Fibroblast of peridontal ligament (primary cell): ENCODE measurements at regions not wholly inside any gene's neighbourhood (a gene's known extent, or its start where the extent isn't known, plus 50 kb on each side); places are given as distances from the start of the nearest gene placed in this dataset.

Experiments used
- DNase-seq: peaks from one replicate; pipeline ENCODE4 v3.0.0-alpha.2; 2010; ENCODE audit errors: extremely low read depth

DNA sequence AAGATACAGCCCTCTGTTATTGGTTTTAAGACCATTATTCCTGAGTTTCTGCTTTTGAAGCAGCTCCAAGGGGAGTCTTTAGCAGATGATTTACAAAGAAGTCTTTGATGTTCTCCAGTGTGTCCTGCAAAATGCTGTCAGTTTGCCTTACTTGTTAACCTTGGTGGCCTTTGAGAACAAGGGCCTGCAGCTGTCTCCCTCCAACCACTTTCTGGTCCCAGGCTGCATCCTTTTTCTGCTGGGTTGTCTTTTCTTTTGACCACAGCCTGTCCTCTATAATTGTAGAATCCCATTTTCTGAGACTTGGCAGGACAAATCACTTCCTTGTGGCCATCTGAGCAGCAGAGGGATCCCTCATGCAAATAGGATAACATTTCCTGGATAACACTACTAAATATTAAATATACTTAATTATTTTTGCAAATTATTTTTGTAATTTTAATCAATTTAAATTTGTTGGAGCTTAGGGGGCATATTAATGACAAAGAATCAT, 281.4 kb downstream of the DMRT2 start:
- no peak for DNase-seq

- DNase-seq: no peak
These were observed 282.0 kb downstream of the DMRT2 start for GRCh38 chr9:1332156-1332555.

GRCh38 chr9:1335174-1335573, 285.0 kb downstream of the DMRT2 start:
- no peak for DNase-seq

GRCh38 chr9:1337169-1337568, 287.0 kb downstream of the DMRT2 start:
- DNase-seq: no peak

DNA sequence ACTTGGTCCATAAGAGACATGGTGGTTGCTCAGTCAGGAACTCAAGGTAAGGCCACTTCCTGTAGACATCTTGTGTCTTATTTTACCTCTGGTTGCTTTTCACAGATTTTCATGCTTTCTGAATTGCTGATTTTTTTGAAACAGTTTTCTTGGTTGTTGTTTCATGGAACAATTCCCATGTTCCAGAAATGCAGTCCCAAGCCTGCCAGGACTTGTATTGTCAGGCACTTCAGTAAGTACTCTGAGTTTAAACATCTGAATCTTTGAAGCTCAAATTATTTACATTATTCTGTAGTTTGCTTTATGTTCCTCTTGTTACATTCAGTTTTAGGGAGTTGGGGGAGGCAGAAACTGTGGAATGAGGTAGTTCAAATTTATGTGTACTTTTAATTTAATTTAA, 290.2 kb downstream of the DMRT2 start:
- no peak for DNase-seq

DNA sequence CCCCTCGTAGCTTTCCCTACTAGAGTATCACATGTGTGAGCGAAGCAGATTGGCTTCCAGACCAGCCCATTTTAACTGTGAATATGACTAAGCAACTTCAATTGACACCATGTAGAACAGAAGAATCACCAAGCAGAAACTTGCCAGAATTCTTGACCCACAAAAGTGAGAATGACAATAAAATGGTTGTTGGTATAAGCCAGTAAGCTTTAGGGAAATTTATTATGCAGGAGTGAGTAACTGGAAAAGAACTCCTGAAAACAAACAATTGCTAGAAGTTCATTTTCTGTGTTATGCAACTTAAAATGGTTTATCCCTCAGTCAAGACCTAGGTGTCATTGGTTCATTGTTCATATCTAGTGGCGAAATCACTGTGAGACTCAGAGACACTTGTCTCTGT, 303.1 kb downstream of the DMRT2 start:
- no peak for DNase-seq

DNA sequence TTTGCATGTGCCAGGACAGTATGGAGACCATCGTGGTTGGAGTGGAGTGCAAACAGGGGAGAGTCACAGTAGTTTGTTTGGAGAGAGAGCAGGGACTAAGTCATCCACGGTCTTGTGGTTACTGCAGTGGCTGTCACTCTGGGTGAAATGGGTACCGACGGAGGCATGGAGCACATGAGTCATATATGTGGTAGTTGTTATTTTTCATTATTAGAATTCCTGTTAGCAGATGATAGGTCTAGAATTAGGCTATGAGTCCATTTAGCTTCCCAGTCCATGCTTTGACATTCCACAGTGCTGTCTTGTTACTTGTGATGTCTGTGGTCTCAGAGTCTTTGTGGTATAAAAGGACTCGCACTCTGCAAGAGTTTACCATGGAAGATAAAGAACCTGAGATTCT, 303.9 kb downstream of the DMRT2 start:
- DNase-seq: no peak

DNA sequence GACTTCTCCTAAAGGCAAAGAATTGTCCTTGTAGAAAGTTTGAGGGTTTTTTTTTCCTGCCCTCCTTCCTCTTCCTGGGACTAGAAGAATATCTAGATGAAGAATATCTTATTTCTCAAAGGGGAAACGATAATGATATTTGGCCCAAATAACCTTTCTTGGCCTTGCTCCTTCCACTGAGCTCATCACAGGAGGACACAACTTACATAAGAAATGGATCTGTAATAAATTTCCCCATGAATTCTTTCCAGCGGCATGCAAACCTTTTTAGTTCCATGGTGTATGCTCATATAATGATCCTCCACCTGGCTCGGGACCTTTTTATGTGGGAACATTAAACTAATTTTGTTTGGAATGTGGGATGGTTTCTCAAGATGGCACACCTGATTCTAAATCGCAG, 304.4 kb downstream of the DMRT2 start:
- no peak for DNase-seq

DNA sequence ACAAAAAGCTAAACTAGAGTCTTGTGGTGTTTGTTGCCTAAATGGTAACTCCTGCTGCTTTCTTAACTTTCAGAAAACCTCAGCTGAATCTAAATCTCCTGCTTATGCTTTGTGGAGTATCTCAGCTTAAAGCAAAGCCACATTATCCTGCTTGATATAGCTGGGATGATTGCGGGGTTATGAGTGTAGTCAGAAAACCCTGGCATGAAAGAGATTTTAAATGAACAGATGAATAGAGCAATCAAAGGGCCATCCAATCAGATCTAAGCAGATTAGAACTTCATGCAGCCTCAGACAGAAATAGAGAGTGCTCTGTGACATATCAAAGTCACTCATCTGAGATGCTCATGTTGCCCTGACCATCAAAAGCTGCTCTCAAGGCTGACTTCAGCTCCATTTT, 305.5 kb downstream of the DMRT2 start:
- DNase-seq: no peak

- DNase-seq: no peak
These were observed 312.7 kb downstream of the DMRT2 start for GRCh38 chr9:1362845-1363244.

- DNase-seq: no peak
These were observed 316.1 kb downstream of the DMRT2 start for GRCh38 chr9:1366276-1366675.

GRCh38 chr9:1369297-1369696, 319.1 kb downstream of the DMRT2 start:
- no peak for DNase-seq

DNA sequence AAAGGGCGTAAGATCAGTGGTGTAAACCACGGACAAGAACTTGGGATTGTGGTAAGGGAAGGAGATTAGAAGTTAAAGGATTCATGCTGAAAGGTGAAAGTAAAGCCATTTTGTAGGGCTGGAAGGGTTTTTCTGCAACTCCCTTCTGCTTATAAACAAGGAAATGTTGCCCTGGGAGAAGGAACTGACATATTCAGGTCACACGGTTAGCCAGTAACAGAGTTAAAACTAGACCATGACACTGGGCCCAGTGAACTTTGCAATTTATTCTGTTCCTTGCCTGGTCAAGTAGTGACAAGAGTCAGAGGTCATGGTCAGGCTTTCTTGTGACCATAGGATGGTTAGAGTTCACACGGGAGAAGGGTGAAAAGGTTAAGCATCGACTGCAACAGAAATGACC, 323.3 kb downstream of the DMRT2 start:
- no peak for DNase-seq

GRCh38 chr9:1383899-1384455, 333.8 kb downstream of the DMRT2 start:
- DNase-seq: no peak

- no peak for DNase-seq
These were observed 334.7 kb downstream of the DMRT2 start for GRCh38 chr9:1384816-1385215.

- no peak for DNase-seq
These were observed 336.3 kb downstream of the DMRT2 start for GRCh38 chr9:1386420-1386819.

GRCh38 chr9:1388216-1388615, 338.1 kb downstream of the DMRT2 start:
- DNase-seq: no peak

GRCh38 chr9:1400983-1401382, 350.8 kb downstream of the DMRT2 start:
- no peak for DNase-seq

GRCh38 chr9:1404940-1405339, 354.8 kb downstream of the DMRT2 start:
- DNase-seq: no peak

DNA sequence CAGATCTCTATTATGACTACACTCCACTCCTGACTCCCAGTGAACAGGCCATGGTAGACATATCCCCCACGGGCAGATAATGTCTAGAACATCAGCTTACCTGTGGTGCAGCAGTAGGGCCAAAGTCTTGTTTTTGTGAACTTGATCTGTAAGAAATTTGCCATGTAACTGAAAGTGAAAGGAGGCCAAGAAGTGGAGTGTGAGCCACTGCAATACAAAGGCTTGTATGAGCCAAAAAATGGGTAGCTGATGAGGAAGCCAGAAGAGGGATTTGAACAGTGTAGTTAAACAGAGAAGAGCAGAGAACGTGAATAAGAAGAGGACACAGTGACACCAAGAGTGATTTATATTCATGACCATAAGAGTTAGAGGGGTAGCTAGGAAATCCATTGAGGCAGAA, 361.7 kb downstream of the DMRT2 start:
- no peak for DNase-seq

DNA sequence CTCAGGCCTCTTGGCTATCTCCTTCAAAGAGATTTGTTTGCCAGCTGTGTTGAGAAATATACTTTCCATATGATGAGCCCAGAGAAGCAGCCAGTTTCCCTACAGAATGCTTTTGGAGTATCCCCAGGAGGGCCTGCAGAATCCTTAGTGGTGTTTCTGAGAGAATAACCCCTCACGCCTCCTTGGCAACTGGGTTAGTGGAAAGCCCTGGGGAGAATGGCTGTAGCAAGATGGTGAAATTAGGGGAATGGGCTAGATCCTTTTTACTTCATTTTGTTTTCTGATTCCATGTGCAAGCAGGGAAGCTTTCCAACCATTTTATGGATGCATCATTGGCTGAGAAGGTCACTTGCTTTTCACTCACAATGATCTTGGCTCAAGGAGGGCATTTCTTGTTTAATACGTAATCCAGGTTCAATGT, 364.6 kb downstream of the DMRT2 start:
- no peak for DNase-seq

DNA sequence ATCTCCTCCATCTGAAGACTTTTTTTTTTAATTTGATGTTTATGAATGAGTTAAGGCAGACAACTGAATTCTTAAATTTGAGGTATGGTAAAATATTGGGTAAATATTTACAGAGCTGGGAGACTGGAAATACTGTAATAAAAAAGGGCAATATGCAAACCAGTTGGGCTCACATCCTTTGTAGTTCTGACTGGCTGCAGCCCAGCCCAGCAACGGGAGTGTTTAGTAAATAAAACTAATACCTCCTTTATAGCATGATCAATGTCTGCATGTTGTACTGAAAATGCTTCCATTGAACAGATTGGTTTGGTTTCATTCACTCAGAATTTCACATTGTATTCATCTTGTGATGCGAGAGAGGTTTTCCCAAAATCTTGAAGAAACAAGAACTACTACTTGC, 365.0 kb downstream of the DMRT2 start:
- DNase-seq: no peak

DNA sequence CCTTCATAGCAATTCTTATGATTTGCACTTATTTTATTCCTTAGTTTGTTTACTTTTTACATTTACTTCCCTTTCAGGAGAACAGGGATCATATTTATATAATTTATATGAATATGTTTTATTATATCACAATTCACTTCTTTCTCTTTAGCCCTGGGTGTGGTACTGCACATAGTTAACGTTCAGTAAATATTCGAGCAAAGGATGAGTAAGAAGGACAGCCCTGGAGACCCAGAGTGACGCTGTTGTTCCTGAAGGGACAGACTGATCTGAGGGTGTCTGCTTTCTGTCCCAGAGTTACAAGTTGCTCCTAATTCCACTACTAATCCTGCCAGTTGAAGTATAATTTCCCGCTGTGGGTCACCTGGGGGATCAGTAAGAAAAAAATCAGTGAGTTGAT, 366.1 kb downstream of the DMRT2 start:
- DNase-seq: no peak

DNA sequence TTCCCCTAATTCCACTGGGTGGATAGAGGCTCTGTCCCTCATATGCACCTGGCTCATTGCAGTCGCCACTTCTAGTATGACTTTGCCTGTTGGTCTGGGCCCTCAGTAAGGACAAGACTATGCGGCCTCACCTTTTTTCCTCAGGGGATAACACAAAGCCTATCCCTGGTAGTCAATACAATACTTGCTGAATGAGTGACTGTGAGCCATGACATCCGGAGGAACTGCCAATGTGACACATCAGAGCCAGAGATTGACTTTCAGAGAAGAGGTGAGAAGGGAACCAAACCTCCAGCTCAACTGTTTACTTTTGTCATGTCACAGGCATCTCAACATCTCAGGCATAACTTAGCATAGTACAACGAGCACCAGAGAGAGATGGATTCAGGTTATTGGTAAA, 371.3 kb downstream of the DMRT2 start:
- no peak for DNase-seq

- no peak for DNase-seq
These were observed 377.7 kb downstream of the DMRT2 start for GRCh38 chr9:1427875-1428274.
